Aorta (tissue), 5 donors: ENCODE measurements at regions not wholly inside any gene's neighbourhood (a gene's known extent, or its start where the extent isn't known, plus 50 kb on each side); places are given as distances from the start of the nearest gene placed in this dataset.

ENCODE experiments used
- ATAC-seq: fragments of 200-7000 bp; cut with Tn5 transposase; one replicate; pipeline ENCODE4 v1.9.1; 2022; ENCODE audit warnings: moderate library complexity; ENCODE audit not compliant: low FRiP score
- DNase-seq, 2 donors: peaks; one replicate each; pipeline ENCODE4 v3.0.0-alpha.2; 2020
- H3K27ac ChIP-seq, 2 donors: one replicate each; pipeline ENCODE4 v1.5.1; 2013; ENCODE audit warnings: low read length in 2 of 2, mild to moderate bottlenecking in 2 of 2, moderate library complexity in 2 of 2, control low read depth in 1 of 2, inconsistent platforms in 1 of 2, low read depth in 1 of 2
- H3K27me3 ChIP-seq, 2 donors: one replicate each; pipeline ENCODE4 v1.6.1; 2013; ENCODE audit warnings: control low read depth in 1 of 2, low read length in 1 of 2, mild to moderate bottlenecking in 1 of 2, moderate library complexity in 1 of 2; ENCODE audit not compliant: insufficient read depth in 2 of 2, control insufficient read depth in 1 of 2
- H3K36me3 ChIP-seq, 2 donors: one replicate each; pipeline ENCODE4 v1.6.1; 2013; ENCODE audit warnings: control low read depth in 1 of 2, low read length in 1 of 2, mild to moderate bottlenecking in 1 of 2; ENCODE audit not compliant: insufficient read depth in 2 of 2, control insufficient read depth in 1 of 2
- H3K4me1 ChIP-seq, 2 donors: one replicate each; pipeline ENCODE4 v1.6.1; 2013; ENCODE audit warnings: low read length in 2 of 2, control low read depth in 1 of 2, mild to moderate bottlenecking in 1 of 2, moderate library complexity in 1 of 2; ENCODE audit not compliant: insufficient read depth in 2 of 2, control insufficient read depth in 1 of 2
- H3K4me3 ChIP-seq, 2 donors: one replicate each; pipeline ENCODE4 v1.5.1; 2013; ENCODE audit warnings: low read length in 2 of 2, control low read depth in 1 of 2, mild to moderate bottlenecking in 1 of 2
- H3K9me3 ChIP-seq: one replicate; pipeline ENCODE4 v1.6.1; 2013; ENCODE audit warnings: mild to moderate bottlenecking, low read length; ENCODE audit not compliant: control insufficient read depth
- WGBS, 2 donors: extraction: QIAGEN DNeasy Blood & Tissue Kit; methylation state at CpG; one replicate each; pipeline ENCODE4 v1.1.7; 2013; 5-methylcytosine and 5-hydroxymethylcytosine counted together
- intact Hi-C, 2 donors: fragments of 100-400 bp; cut with DNase I; formaldehyde crosslinking; loops; one replicate each; pipeline versions ENCODE4 v1.14.2 to v1.15.0; 2022
- donor health status: healthy with polysubstance abuse.
- donor health status: Bipolar disorder and iron deficiency.
- donor health status: DM: no; HTN: no; CAD: no.
- donor health status: DM: no; HTN: no; CAD: no.
- donor health status: DM: yes; HTN: yes; CAD: no.

- intact Hi-C loops: no loop called here
- Histone ChIP-seq H3K36me3 (no peaks in the 10 kb centered on the region), H3K4me1 (peaks cover 0 to 3% of the 10 kb centered on the region in 2 donors), H3K9me3 (no peaks in the 10 kb centered on the region), H3K27ac (no peak overlapping the region), H3K27me3 (no peaks in the 10 kb centered on the region), H3K4me3 (no peak overlapping the region)
- ATAC-seq (no peak), DNase-seq (no peak)
- WGBS, 2 donors: 69% methylated on average over 4 of the region's 4 CpGs
Observed at GRCh38 chr3:72429589-72430353, 418.5 kb downstream of the SHQ1 start.

GRCh38 chr3:72428803-72429202, 419.4 kb downstream of the SHQ1 start:
- 80 to 84% methylated on average over 4 of the region's 4 CpGs for WGBS, 2 donors
- H3K4me1 ChIP-seq: peaks cover 0 to 3% of the 10 kb centered on the region in 2 donors
- intact Hi-C loops: no loop called here
- H3K9me3 ChIP-seq: no peaks in the 10 kb centered on the region
- H3K27me3 ChIP-seq: no peaks in the 10 kb centered on the region
- H3K27ac ChIP-seq: no peak overlapping the region
- ATAC-seq: no peak
- H3K4me3 ChIP-seq: no peak overlapping the region
- no peak for DNase-seq
- H3K36me3 ChIP-seq: no peaks in the 10 kb centered on the region

GRCh38 chr3:72427624-72428023, 420.6 kb downstream of the SHQ1 start:
- Histone ChIP-seq H3K4me3 (no peak overlapping the region), H3K4me1 (peaks cover 0 to 3% of the 10 kb centered on the region in 2 donors), H3K9me3 (no peaks in the 10 kb centered on the region), H3K36me3 (no peaks in the 10 kb centered on the region), H3K27me3 (no peaks in the 10 kb centered on the region), H3K27ac (no peak overlapping the region)
- 91% methylated on average over 6 of the region's 6 CpGs for WGBS, 2 donors
- intact Hi-C loops: no loop called here
- DNase-seq (no peak), ATAC-seq (no peak)

- intact Hi-C loops: no loop called here
- no peak for ATAC-seq
- Histone ChIP-seq H3K4me3 (no peak overlapping the region), H3K27ac (no peak overlapping the region), H3K4me1 (peaks cover 0 to 3% of the 10 kb centered on the region in 2 donors), H3K27me3 (no peaks in the 10 kb centered on the region), H3K36me3 (no peaks in the 10 kb centered on the region), H3K9me3 (no peaks in the 10 kb centered on the region)
- no peak for DNase-seq
- 95% methylated on average over 2 of the region's 2 CpGs for WGBS, 2 donors
Observed at GRCh38 chr3:72426618-72427397, 421.4 kb downstream of the SHQ1 start.

GRCh38 chr3:72423643-72424042, 424.6 kb downstream of the SHQ1 start:
- Histone ChIP-seq H3K27ac (no peak overlapping the region), H3K27me3 (no peaks in the 10 kb centered on the region), H3K4me3 (no peak overlapping the region), H3K9me3 (no peaks in the 10 kb centered on the region), H3K4me1 (no peaks in the 10 kb centered on the region), H3K36me3 (no peaks in the 10 kb centered on the region)
- 91 to 94% methylated on average over 3 of the region's 3 CpGs for WGBS, 2 donors
- no peak for DNase-seq
- ATAC-seq: no peak
- intact Hi-C loops: no loop called here

GRCh38 chr3:72421786-72422185, 426.5 kb downstream of the SHQ1 start:
- WGBS, 2 donors: 99% methylated on average over 2 of the region's 2 CpGs
- Histone ChIP-seq H3K4me1 (no peaks in the 10 kb centered on the region), H3K27ac (no peak overlapping the region), H3K27me3 (no peaks in the 10 kb centered on the region), H3K9me3 (no peaks in the 10 kb centered on the region), H3K36me3 (no peaks in the 10 kb centered on the region), H3K4me3 (no peak overlapping the region)
- intact Hi-C loops: no loop called here
- ATAC-seq: no peak
- DNase-seq: no peak

DNA sequence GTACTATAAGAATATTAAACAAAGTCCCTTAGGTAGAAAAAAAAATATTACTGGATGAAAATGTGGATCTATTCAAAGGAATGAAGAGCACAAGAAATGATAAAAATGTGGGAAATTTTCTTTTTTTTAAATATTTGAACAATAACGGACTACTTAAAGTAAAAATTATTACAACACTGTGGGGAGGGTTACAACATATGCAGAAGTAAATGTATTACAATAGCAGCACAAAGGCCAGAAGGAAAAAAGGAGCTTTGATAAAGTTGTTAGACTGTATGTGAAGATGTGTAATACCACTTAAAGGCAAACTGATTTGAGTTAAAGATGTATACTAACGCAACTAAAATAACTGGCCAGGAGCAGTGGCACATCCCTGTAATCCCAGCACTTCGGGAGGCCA, 427.1 kb downstream of the SHQ1 start:
- H3K27ac ChIP-seq: no peak overlapping the region
- H3K9me3 ChIP-seq: no peaks in the 10 kb centered on the region
- no peaks in the 10 kb centered on the region for H3K36me3 ChIP-seq
- H3K4me1 ChIP-seq: no peaks in the 10 kb centered on the region
- DNase-seq (no peak), ATAC-seq (no peak)
- intact Hi-C loops: no loop called here
- H3K4me3 ChIP-seq: no peak overlapping the region
- H3K27me3 ChIP-seq: no peaks in the 10 kb centered on the region
- 97 to 98% methylated on average over 3 of the region's 3 CpGs for WGBS, 2 donors

DNA sequence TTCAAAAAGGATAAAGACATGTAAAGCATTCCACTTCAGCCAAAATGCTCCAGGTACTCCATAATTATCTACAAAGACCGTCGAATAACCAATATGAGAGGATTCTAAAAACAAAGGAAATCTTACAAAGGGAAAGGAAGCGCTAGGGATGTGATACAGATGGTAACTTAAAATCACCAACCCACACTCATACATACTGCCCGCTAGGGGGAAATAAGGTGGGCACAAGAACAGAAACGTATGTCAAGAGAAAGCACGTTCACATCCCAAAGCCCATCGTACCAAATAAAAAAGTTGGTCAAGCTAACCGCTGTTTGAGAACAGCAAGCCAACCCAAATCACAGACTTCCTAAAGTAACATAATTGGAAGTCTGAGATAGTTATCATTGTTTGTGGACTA, 429.4 kb downstream of the SHQ1 start:
- 93 to 95% methylated on average over 8 of the region's 8 CpGs for WGBS, 2 donors
- ATAC-seq: no peak

GRCh38 chr3:72418244-72418643, 430.0 kb downstream of the SHQ1 start:
- DNase-seq: no peak
- intact Hi-C loops: no loop called here
- no peaks in the 10 kb centered on the region for H3K9me3 ChIP-seq
- H3K4me3 ChIP-seq: no peak overlapping the region
- H3K4me1 ChIP-seq: peaks cover under 1 to 5% of the 10 kb centered on the region in 2 donors
- ATAC-seq: no peak
- H3K27me3 ChIP-seq: no peaks in the 10 kb centered on the region
- H3K27ac ChIP-seq: no peak overlapping the region
- H3K36me3 ChIP-seq: no peaks in the 10 kb centered on the region

More for the DNA sequence above, 429.4 kb downstream of the SHQ1 start:
- Histone ChIP-seq H3K36me3 (no peaks in the 10 kb centered on the region), H3K27me3 (no peaks in the 10 kb centered on the region), H3K27ac (no peak overlapping the region), H3K4me1 (peaks cover 0 to under 1% of the 10 kb centered on the region in 2 donors), H3K9me3 (no peaks in the 10 kb centered on the region), H3K4me3 (no peak overlapping the region)
- no peak for DNase-seq
- intact Hi-C loops: no loop called here
